Muscle layer of duodenum (tissue), 2 donors: ENCODE measurements at regions not wholly inside any gene's neighbourhood (a gene's known extent, or its start where the extent isn't known, plus 50 kb on each side); places are given as distances from the start of the nearest gene placed in this dataset.
"Not testable (repeated sequence)": the region's sequence is repeated elsewhere in the genome, so short reads cannot be mapped to it uniquely, and the experiment has no call there.

Source experiments
- H3K27ac ChIP-seq: one replicate; pipeline ENCODE4 v1.7.0; 2013; ENCODE audit warnings: mild to moderate bottlenecking, low read length
- H3K27me3 ChIP-seq: one replicate; pipeline ENCODE4 v1.7.0; 2013; ENCODE audit warnings: low read depth, mild to moderate bottlenecking, control low read depth, low read length
- H3K36me3 ChIP-seq, 2 donors: one replicate each; pipeline ENCODE4 v1.7.0; 2013; ENCODE audit warnings: low read length in 2 of 2, control low read depth in 1 of 2, mild to moderate bottlenecking in 1 of 2; ENCODE audit not compliant: insufficient read depth in 2 of 2, control insufficient read depth in 1 of 2
- H3K4me1 ChIP-seq, 2 donors: one replicate each; pipeline ENCODE4 v1.7.0; 2013; ENCODE audit warnings: low read length in 2 of 2, mild to moderate bottlenecking in 2 of 2, control low read depth in 1 of 2, moderate library complexity in 1 of 2; ENCODE audit not compliant: insufficient read depth in 2 of 2, control insufficient read depth in 1 of 2
- H3K4me3 ChIP-seq, 2 donors: one replicate each; pipeline ENCODE4 v1.7.0; 2013; ENCODE audit warnings: low read length in 2 of 2, low read depth in 1 of 2, mild to moderate bottlenecking in 1 of 2
- H3K9me3 ChIP-seq, 2 donors: one replicate each; pipeline ENCODE4 v1.7.0; 2013; ENCODE audit warnings: low read length in 2 of 2, control low read depth in 1 of 2, mild to moderate bottlenecking in 1 of 2; ENCODE audit not compliant: control insufficient read depth in 1 of 2
- donor health status: healthy.

- H3K27ac ChIP-seq, H3K4me3 ChIP-seq, H3K36me3 ChIP-seq, H3K27me3 ChIP-seq, H3K4me1 ChIP-seq, H3K9me3 ChIP-seq: not testable (repeated sequence)
Observed at GRCh38 chr7:6965051-6965450, 139.0 kb upstream of the CCZ1B start.

GRCh38 chr7:6970180-6970579, 144.1 kb upstream of the CCZ1B start:
- not testable (repeated sequence) for H3K27ac ChIP-seq, H3K27me3 ChIP-seq, H3K36me3 ChIP-seq, H3K4me1 ChIP-seq, H3K9me3 ChIP-seq, H3K4me3 ChIP-seq

GRCh38 chr7:6974876-6975275, 148.8 kb upstream of the CCZ1B start:
- H3K9me3 ChIP-seq, H3K4me3 ChIP-seq, H3K27me3 ChIP-seq, H3K36me3 ChIP-seq, H3K27ac ChIP-seq, H3K4me1 ChIP-seq: not testable (repeated sequence)

- not testable (repeated sequence) for H3K4me3 ChIP-seq, H3K9me3 ChIP-seq, H3K4me1 ChIP-seq, H3K36me3 ChIP-seq, H3K27ac ChIP-seq, H3K27me3 ChIP-seq
Observed at GRCh38 chr7:6975346-6975745, 149.3 kb upstream of the CCZ1B start.

GRCh38 chr7:6977368-6977767, 151.3 kb upstream of the CCZ1B start:
- not testable (repeated sequence) for H3K27me3 ChIP-seq, H3K4me3 ChIP-seq

GRCh38 chr7:6978326-6978725, 152.3 kb upstream of the CCZ1B start:
- not testable (repeated sequence) for H3K27ac ChIP-seq, H3K36me3 ChIP-seq, H3K4me3 ChIP-seq, H3K4me1 ChIP-seq, H3K9me3 ChIP-seq, H3K27me3 ChIP-seq

More at GRCh38 chr7:6977368-6977767, 151.3 kb upstream of the CCZ1B start:
- H3K4me1 ChIP-seq, H3K27ac ChIP-seq, H3K9me3 ChIP-seq, H3K36me3 ChIP-seq: not testable (repeated sequence)

GRCh38 chr7:6979456-6979855, 153.4 kb upstream of the CCZ1B start:
- not testable (repeated sequence) for H3K4me3 ChIP-seq, H3K4me1 ChIP-seq, H3K27ac ChIP-seq, H3K36me3 ChIP-seq, H3K9me3 ChIP-seq, H3K27me3 ChIP-seq

GRCh38 chr7:6982375-6982774, 156.3 kb upstream of the CCZ1B start:
- H3K36me3 ChIP-seq, H3K27me3 ChIP-seq, H3K27ac ChIP-seq, H3K4me3 ChIP-seq, H3K9me3 ChIP-seq, H3K4me1 ChIP-seq: not testable (repeated sequence)

GRCh38 chr7:6986892-6987291, 160.8 kb upstream of the CCZ1B start:
- H3K4me1 ChIP-seq, H3K9me3 ChIP-seq, H3K27ac ChIP-seq, H3K27me3 ChIP-seq, H3K4me3 ChIP-seq, H3K36me3 ChIP-seq: not testable (repeated sequence)

GRCh38 chr7:6988608-6989007, 162.5 kb upstream of the CCZ1B start:
- not testable (repeated sequence) for H3K9me3 ChIP-seq, H3K27ac ChIP-seq, H3K4me1 ChIP-seq, H3K36me3 ChIP-seq, H3K4me3 ChIP-seq, H3K27me3 ChIP-seq

GRCh38 chr7:6989968-6990367, 163.9 kb upstream of the CCZ1B start:
- H3K27ac ChIP-seq, H3K9me3 ChIP-seq, H3K4me3 ChIP-seq, H3K4me1 ChIP-seq, H3K27me3 ChIP-seq, H3K36me3 ChIP-seq: not testable (repeated sequence)

GRCh38 chr7:6990426-6991152, 164.5 kb upstream of the CCZ1B start:
- H3K9me3 ChIP-seq, H3K27ac ChIP-seq, H3K4me1 ChIP-seq, H3K4me3 ChIP-seq, H3K36me3 ChIP-seq, H3K27me3 ChIP-seq: not testable (repeated sequence)
